Vagina (tissue), 2 donors: ENCODE measurements at regions not wholly inside any gene's neighbourhood (a gene's known extent, or its start where the extent isn't known, plus 50 kb on each side); places are given as distances from the start of the nearest gene placed in this dataset.

Experiments
- POLR2A ChIP-seq, 2 donors: fragments of 450-650 bp; IDR thresholded peaks; one replicate each; pipeline ENCODE4 v1.6.1; 2017; ENCODE audit warnings: antibody characterized with exemption in 2 of 2, mild to moderate bottlenecking in 2 of 2, moderate library complexity in 2 of 2
- TF ChIP-seq, protein P1 (sequence below), 3 experiments: fragments of 450-650 bp in 2 of 3; fragments of 200-600 bp in 1 of 3; sonication (generic) in 1 of 3; IDR thresholded peaks; one replicate each; pipeline ENCODE4 v1.5.1; 2017 to 2019; ENCODE audit warnings: antibody characterized with exemption in 3 of 3, mild to moderate bottlenecking in 2 of 3, moderate library complexity in 2 of 3

- TF ChIP-seq, protein P1, sequence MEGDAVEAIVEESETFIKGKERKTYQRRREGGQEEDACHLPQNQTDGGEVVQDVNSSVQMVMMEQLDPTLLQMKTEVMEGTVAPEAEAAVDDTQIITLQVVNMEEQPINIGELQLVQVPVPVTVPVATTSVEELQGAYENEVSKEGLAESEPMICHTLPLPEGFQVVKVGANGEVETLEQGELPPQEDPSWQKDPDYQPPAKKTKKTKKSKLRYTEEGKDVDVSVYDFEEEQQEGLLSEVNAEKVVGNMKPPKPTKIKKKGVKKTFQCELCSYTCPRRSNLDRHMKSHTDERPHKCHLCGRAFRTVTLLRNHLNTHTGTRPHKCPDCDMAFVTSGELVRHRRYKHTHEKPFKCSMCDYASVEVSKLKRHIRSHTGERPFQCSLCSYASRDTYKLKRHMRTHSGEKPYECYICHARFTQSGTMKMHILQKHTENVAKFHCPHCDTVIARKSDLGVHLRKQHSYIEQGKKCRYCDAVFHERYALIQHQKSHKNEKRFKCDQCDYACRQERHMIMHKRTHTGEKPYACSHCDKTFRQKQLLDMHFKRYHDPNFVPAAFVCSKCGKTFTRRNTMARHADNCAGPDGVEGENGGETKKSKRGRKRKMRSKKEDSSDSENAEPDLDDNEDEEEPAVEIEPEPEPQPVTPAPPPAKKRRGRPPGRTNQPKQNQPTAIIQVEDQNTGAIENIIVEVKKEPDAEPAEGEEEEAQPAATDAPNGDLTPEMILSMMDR (IDR thresholded peaks at IDR 0.05): no peak
- TF ChIP-seq POLR2A (IDR thresholded peaks at IDR 0.05): no peak
Observed at GRCh38 chr16:86133377-86133776, 234.4 kb downstream of the IRF8 start.
